Gastroesophageal sphincter (tissue), 4 donors: ENCODE measurements at regions not wholly inside any gene's neighbourhood (a gene's known extent, or its start where the extent isn't known, plus 50 kb on each side); places are given as distances from the start of the nearest gene placed in this dataset.

Experiments used
- ATAC-seq: fragments of 150-250 bp; one replicate; pipeline ENCODE4 v1.9.1; 2016; ENCODE audit warnings: mild to moderate bottlenecking, moderate library complexity
- H3K27ac ChIP-seq, 4 donors: fragments of 200-600 bp; sonication (generic) in 3 of 4; 1 replicate in 3 of 4; 2 replicates in 1 of 4; pipeline ENCODE4 v1.5.1; 2016 to 2019
- H3K27me3 ChIP-seq: fragments of 200-600 bp; sonication (generic); one replicate; pipeline ENCODE4 v1.5.1; 2019
- H3K36me3 ChIP-seq, 2 donors: fragments of 200-600 bp; sonication (generic); one replicate each; pipeline ENCODE4 v1.5.1; 2019; ENCODE audit warnings: control low read depth in 1 of 2
- H3K4me1 ChIP-seq, 3 donors: fragments of 200-600 bp; sonication (generic); 1 replicate in 2 of 3; 2 replicates in 1 of 3; pipeline ENCODE4 v1.5.1; 2016 to 2019; ENCODE audit warnings: control low read depth in 2 of 3
- H3K4me3 ChIP-seq, 2 donors: fragments of 200-600 bp; sonication (generic); one replicate each; pipeline ENCODE4 v1.5.1; 2019; ENCODE audit warnings: mild to moderate bottlenecking in 1 of 2, moderate library complexity in 1 of 2
- H3K9me3 ChIP-seq, 3 donors: fragments of 200-600 bp; sonication (generic); one replicate each; pipeline ENCODE4 v1.5.1; 2017 to 2019; ENCODE audit warnings: control low read depth in 2 of 3
- EP300 ChIP-seq: sonication (generic); formaldehyde crosslinking; IDR thresholded peaks from one replicate; pipeline ENCODE4 v1.6.1; 2017; ENCODE audit warnings: antibody characterized with exemption, mild to moderate bottlenecking
- POLR2A ChIP-seq, 2 donors: fragments of 450-650 bp; IDR thresholded peaks; one replicate each; pipeline ENCODE4 v1.6.1; 2017; ENCODE audit warnings: antibody characterized with exemption in 2 of 2, mild to moderate bottlenecking in 2 of 2, moderate library complexity in 1 of 2
- POLR2AphosphoS5 ChIP-seq: sonication (generic); formaldehyde crosslinking; IDR thresholded peaks from one replicate; pipeline ENCODE4 v1.6.1; 2017; ENCODE audit warnings: antibody characterized with exemption
- WGBS, 2 donors: methylation state at CpG; one replicate each; pipeline ENCODE4 v1.1.5; 2018; ENCODE audit warnings: low coverage in 1 of 2; 5-methylcytosine and 5-hydroxymethylcytosine counted together
- TF ChIP-seq, protein P1 (sequence below), 4 experiments: fragments of 200-600 bp in 2 of 4; fragments of 450-650 bp in 2 of 4; sonication (generic) in 1 of 4; IDR thresholded peaks; one replicate each; pipeline ENCODE4 v1.5.1; 2017 to 2019; ENCODE audit warnings: antibody characterized with exemption in 4 of 4, mild to moderate bottlenecking in 2 of 4, moderate library complexity in 2 of 4

DNA sequence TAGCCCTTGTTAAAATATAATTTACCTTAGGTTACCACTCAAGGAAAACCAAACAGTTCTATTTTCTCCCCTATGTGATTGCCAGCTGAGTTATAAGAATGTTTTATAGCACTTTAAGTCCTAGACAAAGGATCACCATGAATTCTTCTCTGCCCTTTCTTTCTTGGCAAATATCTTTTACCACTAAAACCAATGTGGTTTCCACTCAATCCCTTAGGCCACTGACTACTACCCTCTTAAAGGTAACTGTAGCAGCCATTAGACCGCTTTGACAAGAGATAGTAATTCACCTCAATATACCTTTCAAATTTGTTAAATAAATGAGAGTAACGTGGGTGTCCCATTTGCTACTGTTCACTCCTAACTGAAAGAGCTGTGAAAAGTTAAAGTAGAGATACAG, 307.9 kb upstream of the PRMT6 start:
- H3K27ac ChIP-seq: no peak overlapping the region
- H3K9me3 ChIP-seq: no peaks in the 10 kb centered on the region
- no peaks in the 10 kb centered on the region for H3K36me3 ChIP-seq
- no peaks in the 10 kb centered on the region for H3K27me3 ChIP-seq
- TF ChIP-seq POLR2AphosphoS5 (no peak), POLR2A (IDR thresholded peaks at IDR 0.05) (no peak), EP300 (no peak)
- TF ChIP-seq, protein P1, sequence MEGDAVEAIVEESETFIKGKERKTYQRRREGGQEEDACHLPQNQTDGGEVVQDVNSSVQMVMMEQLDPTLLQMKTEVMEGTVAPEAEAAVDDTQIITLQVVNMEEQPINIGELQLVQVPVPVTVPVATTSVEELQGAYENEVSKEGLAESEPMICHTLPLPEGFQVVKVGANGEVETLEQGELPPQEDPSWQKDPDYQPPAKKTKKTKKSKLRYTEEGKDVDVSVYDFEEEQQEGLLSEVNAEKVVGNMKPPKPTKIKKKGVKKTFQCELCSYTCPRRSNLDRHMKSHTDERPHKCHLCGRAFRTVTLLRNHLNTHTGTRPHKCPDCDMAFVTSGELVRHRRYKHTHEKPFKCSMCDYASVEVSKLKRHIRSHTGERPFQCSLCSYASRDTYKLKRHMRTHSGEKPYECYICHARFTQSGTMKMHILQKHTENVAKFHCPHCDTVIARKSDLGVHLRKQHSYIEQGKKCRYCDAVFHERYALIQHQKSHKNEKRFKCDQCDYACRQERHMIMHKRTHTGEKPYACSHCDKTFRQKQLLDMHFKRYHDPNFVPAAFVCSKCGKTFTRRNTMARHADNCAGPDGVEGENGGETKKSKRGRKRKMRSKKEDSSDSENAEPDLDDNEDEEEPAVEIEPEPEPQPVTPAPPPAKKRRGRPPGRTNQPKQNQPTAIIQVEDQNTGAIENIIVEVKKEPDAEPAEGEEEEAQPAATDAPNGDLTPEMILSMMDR (IDR thresholded peaks at IDR 0.05): no peak
- H3K4me3 ChIP-seq: no peak overlapping the region
- WGBS, 2 donors: 65 to 76% methylated on average over 2 of the region's 2 CpGs
- no peak for ATAC-seq
- H3K4me1 ChIP-seq: no peaks in the 10 kb centered on the region

DNA sequence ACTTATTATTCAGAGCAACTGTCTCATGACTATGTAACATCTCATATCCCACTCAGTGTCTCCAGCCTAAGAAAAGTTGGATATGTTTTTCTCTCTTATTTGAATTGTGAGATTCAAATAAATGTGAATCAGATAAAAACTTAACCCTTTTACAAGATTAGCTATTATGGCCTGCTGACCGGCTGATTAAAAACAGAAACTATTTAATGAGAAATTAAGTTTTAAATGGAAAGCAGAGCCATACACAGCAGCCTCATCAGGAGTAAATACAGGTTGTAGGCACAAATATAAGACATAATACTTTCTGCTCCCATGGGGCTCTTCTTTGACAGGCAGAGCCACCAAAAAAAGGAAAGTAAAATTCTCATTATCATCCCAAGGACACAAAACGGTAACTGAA, 307.0 kb upstream of the PRMT6 start:
- Histone ChIP-seq H3K9me3 (no peaks in the 10 kb centered on the region), H3K36me3 (no peaks in the 10 kb centered on the region), H3K27ac (no peak overlapping the region), H3K27me3 (no peaks in the 10 kb centered on the region), H3K4me1 (no peaks in the 10 kb centered on the region), H3K4me3 (no peak overlapping the region)
- no peak for ATAC-seq
- TF ChIP-seq EP300 (no peak), POLR2AphosphoS5 (no peak), POLR2A (IDR thresholded peaks at IDR 0.05) (no peak)
- TF ChIP-seq, protein P1 (IDR thresholded peaks at IDR 0.05): no peak
- WGBS, 2 donors: 39 to 78% methylated on average over 2 of the region's 2 CpGs

DNA sequence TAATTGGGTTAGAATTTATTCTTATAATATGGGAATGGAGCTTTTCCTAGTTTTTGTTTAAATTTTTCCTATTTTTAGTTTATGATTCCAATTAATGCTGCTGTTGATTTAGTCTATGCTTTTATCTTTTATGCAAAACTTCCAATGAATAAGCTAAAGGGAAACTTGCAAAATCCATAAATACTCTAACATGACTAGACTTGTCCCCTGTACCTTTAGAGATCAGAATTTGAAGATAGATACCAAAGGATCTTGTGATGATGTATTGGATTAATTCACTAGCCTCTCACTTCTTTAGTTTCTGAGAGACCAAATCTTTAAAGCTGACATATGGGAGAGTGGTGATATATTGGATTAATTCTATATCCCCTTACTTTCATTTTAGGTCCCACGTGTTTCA, 306.6 kb upstream of the PRMT6 start:
- H3K27me3 ChIP-seq: no peaks in the 10 kb centered on the region
- H3K27ac ChIP-seq: no peak overlapping the region
- H3K9me3 ChIP-seq: no peaks in the 10 kb centered on the region
- H3K36me3 ChIP-seq: no peaks in the 10 kb centered on the region
- ATAC-seq: no peak
- H3K4me3 ChIP-seq: no peak overlapping the region
- 76 to 100% methylated on average over 1 of the region's 1 CpG for WGBS, 2 donors
- no peak for TF ChIP-seq EP300
- TF ChIP-seq POLR2AphosphoS5: no peak
- TF ChIP-seq, protein P1 (IDR thresholded peaks at IDR 0.05): no peak
- H3K4me1 ChIP-seq: no peaks in the 10 kb centered on the region

DNA sequence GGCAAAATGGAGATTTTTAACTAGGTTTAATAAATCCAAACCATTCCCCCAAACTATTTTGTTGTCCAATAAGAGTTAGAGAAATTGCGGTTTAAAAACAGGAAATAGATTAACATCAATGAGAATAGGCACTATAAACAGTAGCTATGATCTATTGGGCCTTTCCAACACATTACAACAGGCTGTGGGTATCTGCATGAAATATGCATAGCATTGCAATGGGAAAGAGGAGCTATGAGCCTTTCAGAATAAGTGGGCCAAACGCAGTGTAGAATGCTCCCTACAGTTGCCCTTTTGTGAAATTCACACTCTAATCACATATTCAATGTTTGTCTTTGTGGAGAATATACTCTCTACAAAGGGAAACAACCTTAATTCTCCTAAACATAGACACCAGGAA, 305.5 kb upstream of the PRMT6 start:
- 60 to 63% methylated on average over 1 to 2 of the region's 2 CpGs for WGBS, 2 donors
- no peaks in the 10 kb centered on the region for H3K27me3 ChIP-seq
- no peak overlapping the region for H3K4me3 ChIP-seq
- H3K36me3 ChIP-seq: no peaks in the 10 kb centered on the region
- TF ChIP-seq POLR2AphosphoS5 (no peak), EP300 (no peak), POLR2A (IDR thresholded peaks at IDR 0.05) (no peak)
- TF ChIP-seq, protein P1 (IDR thresholded peaks at IDR 0.05): no peak
- no peak for ATAC-seq
- H3K4me1 ChIP-seq: no peaks in the 10 kb centered on the region
- H3K27ac ChIP-seq: no peak overlapping the region
- no peaks in the 10 kb centered on the region for H3K9me3 ChIP-seq

DNA sequence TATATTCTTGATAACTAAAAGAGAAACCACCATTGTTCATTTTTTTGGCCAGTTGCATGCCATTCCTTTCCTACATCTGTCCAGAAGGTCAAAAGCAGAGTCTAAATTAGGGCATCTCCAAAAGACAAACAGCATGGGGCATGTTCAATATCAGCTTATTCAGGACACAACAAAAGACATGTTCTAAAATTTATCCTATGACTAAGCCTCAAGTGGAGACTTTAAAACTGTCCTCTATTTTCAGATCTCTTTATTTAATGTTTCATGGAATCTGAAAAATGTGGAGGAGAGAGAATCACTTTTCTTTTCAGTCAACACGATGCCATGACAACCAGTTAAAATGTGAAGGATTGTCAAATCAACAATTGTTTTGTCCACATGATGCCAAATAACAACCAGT, 303.4 kb upstream of the PRMT6 start:
- no peak overlapping the region for H3K27ac ChIP-seq
- TF ChIP-seq POLR2A (IDR thresholded peaks at IDR 0.05): no peak
- TF ChIP-seq POLR2AphosphoS5: no peak
- TF ChIP-seq, protein P1 (IDR thresholded peaks at IDR 0.05): no peak
- no peak for TF ChIP-seq EP300
- no peaks in the 10 kb centered on the region for H3K9me3 ChIP-seq
- H3K27me3 ChIP-seq: no peaks in the 10 kb centered on the region
- no peaks in the 10 kb centered on the region for H3K4me1 ChIP-seq
- H3K4me3 ChIP-seq: no peak overlapping the region
- no peaks in the 10 kb centered on the region for H3K36me3 ChIP-seq
- ATAC-seq: no peak
- WGBS, 2 donors: 50 to 54% methylated on average over 1 of the region's 1 CpG
